Activated T-helper 17 cell treated with anti-CD3 and anti-CD28 coated beads, Interleukin-2, amount 50 U/mL, for 72 hours (primary cell): ENCODE measurements at regions not wholly inside any gene's neighbourhood (a gene's known extent, or its start where the extent isn't known, plus 50 kb on each side); places are given as distances from the start of the nearest gene placed in this dataset.

ENCODE experiments used
- ATAC-seq: fragments of 150-1000 bp; cut with Tn5 transposase; replicated peaks from 2 replicates; pipeline ENCODE4 v1.10.0; 2021; ENCODE audit warnings: mild to moderate bottlenecking, moderate library complexity
- H3K27ac Mint-ChIP-seq: one replicate; pipeline ENCODE4 v1.8.0; 2022; ENCODE audit warnings: mixed read lengths
- H3K27me3 Mint-ChIP-seq: one replicate; pipeline ENCODE4 v1.8.0; 2022; ENCODE audit warnings: mixed read lengths
- H3K36me3 Mint-ChIP-seq: one replicate; pipeline ENCODE4 v1.8.0; 2022; ENCODE audit warnings: low read depth, mild to moderate bottlenecking, mixed read lengths
- H3K4me1 Mint-ChIP-seq: one replicate; pipeline ENCODE4 v1.8.0; 2022; ENCODE audit warnings: mixed read lengths
- H3K4me3 Mint-ChIP-seq: one replicate; pipeline ENCODE4 v1.8.0; 2022; ENCODE audit warnings: mild to moderate bottlenecking, mixed read lengths
- H3K9me3 Mint-ChIP-seq: one replicate; pipeline ENCODE4 v1.8.0; 2022; ENCODE audit warnings: mixed read lengths

DNA sequence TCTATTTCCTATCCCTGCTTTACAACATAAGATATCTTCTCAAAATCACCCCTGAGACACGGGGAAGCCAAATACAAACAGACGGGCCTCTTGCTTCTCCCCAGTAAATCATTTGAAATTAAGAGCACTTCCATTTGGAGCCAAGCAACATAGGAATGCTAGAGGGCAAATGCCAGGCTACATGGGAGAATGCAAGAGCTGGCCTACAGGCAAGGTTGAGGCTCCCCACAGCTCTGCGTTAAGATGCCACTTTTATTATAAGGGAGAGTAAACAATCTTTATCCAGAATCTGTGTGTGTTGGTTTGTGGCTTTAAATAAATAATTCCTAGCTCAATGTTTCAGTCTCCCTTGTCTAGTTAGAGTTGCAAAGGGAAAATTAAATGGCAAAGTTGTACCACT, 305.1 kb upstream of the KCNH8 start:
- Mint-ChIP-seq H3K36me3 (no peaks in the 10 kb centered on the region), H3K4me1 (peaks cover 4% of the 10 kb centered on the region), H3K9me3 (no peaks in the 10 kb centered on the region), H3K27me3 (no peaks in the 10 kb centered on the region), H3K4me3 (no peak overlapping the region), H3K27ac (no peak overlapping the region)
- no peak for ATAC-seq

- no peak for ATAC-seq
- Mint-ChIP-seq H3K9me3 (no peaks in the 10 kb centered on the region), H3K4me1 (peaks cover 4% of the 10 kb centered on the region), H3K36me3 (no peaks in the 10 kb centered on the region), H3K27ac (no peak overlapping the region), H3K27me3 (no peaks in the 10 kb centered on the region), H3K4me3 (no peak overlapping the region)
Measured at GRCh38 chr3:18841422-18842343, 306.6 kb upstream of the KCNH8 start.

DNA sequence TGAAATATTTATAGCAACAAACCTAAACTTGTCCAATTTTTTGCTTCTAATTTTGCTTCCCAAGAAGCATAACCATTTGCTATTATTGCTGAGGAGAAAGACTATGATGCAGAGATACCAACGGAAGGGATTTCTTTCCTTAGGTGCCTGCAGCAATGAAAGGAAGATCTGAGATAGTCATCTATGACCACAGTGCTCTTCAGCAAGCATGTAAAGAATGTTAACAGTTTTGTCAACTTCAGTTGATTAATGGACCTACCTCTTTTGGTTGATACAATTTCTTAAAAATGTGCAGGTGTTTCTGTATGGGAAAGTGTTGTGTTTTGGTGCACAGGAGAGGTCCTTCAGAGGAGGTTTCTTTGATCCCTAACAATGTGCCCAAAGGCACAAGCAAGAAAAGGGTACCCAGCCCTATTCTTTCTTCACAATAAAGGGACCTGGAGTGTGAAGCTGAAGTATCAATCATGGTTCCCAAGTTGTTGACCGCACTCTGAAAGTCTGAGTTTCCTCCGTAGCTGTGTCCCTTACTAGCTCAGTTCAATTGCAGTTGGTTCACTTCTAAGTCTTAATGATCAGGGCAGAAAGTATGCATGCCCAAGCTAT, 307.7 kb upstream of the KCNH8 start:
- Mint-ChIP-seq H3K27ac (no peak overlapping the region), H3K36me3 (no peaks in the 10 kb centered on the region), H3K4me1 (peaks cover 9% of the 10 kb centered on the region), H3K9me3 (no peaks in the 10 kb centered on the region), H3K27me3 (no peaks in the 10 kb centered on the region), H3K4me3 (no peak overlapping the region)
- no peak for ATAC-seq

DNA sequence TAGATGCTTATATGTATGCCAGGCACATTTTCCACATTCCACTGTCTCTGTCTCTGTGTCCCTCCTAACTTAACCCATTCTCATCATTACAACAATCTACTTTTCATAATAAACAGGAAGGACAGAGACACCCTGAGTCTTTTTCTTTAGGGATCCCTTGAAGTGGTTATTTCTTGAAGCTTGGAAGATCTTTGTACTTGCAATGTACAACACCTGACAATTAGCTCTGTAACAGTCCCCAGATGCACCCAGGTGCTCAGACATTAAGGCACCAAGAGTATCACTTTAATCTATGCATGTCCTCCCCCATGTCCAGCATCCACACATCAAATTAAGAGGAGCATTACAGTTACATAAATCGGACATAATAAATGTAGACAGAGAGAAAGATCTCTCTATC, 309.6 kb upstream of the KCNH8 start:
- Mint-ChIP-seq H3K9me3 (no peaks in the 10 kb centered on the region), H3K4me1 (peaks cover 8% of the 10 kb centered on the region), H3K4me3 (no peak overlapping the region), H3K27me3 (no peaks in the 10 kb centered on the region), H3K27ac (no peak overlapping the region), H3K36me3 (no peaks in the 10 kb centered on the region)
- ATAC-seq: no peak

- Mint-ChIP-seq H3K4me3 (no peak overlapping the region), H3K27me3 (no peaks in the 10 kb centered on the region), H3K4me1 (peaks cover 8% of the 10 kb centered on the region), H3K9me3 (no peaks in the 10 kb centered on the region), H3K36me3 (no peaks in the 10 kb centered on the region), H3K27ac (no peak overlapping the region)
- no peak for ATAC-seq
Measured at GRCh38 chr3:18837137-18837755, 311.1 kb upstream of the KCNH8 start.

DNA sequence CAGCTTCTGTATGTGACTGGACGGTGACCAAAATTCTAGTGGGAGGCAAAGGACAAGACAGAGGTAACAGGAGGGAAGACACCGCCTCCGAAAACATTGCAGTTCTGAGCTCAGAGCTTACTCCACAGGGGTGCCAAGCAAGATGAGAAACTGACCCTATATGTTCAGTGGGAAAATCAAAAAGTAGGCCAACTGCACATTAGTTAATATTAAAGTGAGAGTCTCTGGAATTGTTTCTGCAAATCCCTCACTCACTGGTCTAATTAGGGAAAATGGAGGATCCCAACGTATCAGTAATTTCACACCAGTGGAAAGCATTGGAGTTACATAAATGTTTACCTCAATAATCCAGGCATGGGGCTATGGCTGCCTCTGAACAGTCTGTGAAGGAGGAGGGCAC, 313.3 kb upstream of the KCNH8 start:
- H3K4me3 Mint-ChIP-seq: no peak overlapping the region
- H3K36me3 Mint-ChIP-seq: no peaks in the 10 kb centered on the region
- H3K9me3 Mint-ChIP-seq: no peaks in the 10 kb centered on the region
- H3K27me3 Mint-ChIP-seq: no peaks in the 10 kb centered on the region
- no peak overlapping the region for H3K27ac Mint-ChIP-seq
- H3K4me1 Mint-ChIP-seq: peaks cover 8% of the 10 kb centered on the region
- ATAC-seq: no peak

- Mint-ChIP-seq H3K36me3 (no peaks in the 10 kb centered on the region), H3K9me3 (no peaks in the 10 kb centered on the region), H3K4me1 (no peaks in the 10 kb centered on the region), H3K27me3 (no peaks in the 10 kb centered on the region), H3K4me3 (no peak overlapping the region), H3K27ac (no peak overlapping the region)
- peak; percentile 69 for ATAC-seq
Measured at GRCh38 chr3:18830087-18830486, 318.2 kb upstream of the KCNH8 start.

- no peaks in the 10 kb centered on the region for H3K27me3 Mint-ChIP-seq
- no peaks in the 10 kb centered on the region for H3K9me3 Mint-ChIP-seq
- ATAC-seq: no peak
- no peaks in the 10 kb centered on the region for H3K36me3 Mint-ChIP-seq
- no peak overlapping the region for H3K27ac Mint-ChIP-seq
- H3K4me3 Mint-ChIP-seq: no peak overlapping the region
- no peaks in the 10 kb centered on the region for H3K4me1 Mint-ChIP-seq
Measured at GRCh38 chr3:18828637-18829036, 319.7 kb upstream of the KCNH8 start.

GRCh38 chr3:18827664-18828063, 320.6 kb upstream of the KCNH8 start:
- Mint-ChIP-seq H3K36me3 (no peaks in the 10 kb centered on the region), H3K27me3 (no peaks in the 10 kb centered on the region), H3K4me3 (no peak overlapping the region), H3K27ac (no peak overlapping the region), H3K4me1 (no peaks in the 10 kb centered on the region), H3K9me3 (no peaks in the 10 kb centered on the region)
- ATAC-seq: no peak

GRCh38 chr3:18825665-18826064, 322.6 kb upstream of the KCNH8 start:
- ATAC-seq: peak; percentile 77
- H3K4me3 Mint-ChIP-seq: no peak overlapping the region
- no peak overlapping the region for H3K27ac Mint-ChIP-seq

GRCh38 chr3:18813300-18813699, 335.0 kb upstream of the KCNH8 start:
- H3K4me3 Mint-ChIP-seq: no peak overlapping the region
- no peak overlapping the region for H3K27ac Mint-ChIP-seq
- peaks cover 2% of the 10 kb centered on the region for H3K27me3 Mint-ChIP-seq
- peaks cover 2% of the 10 kb centered on the region for H3K9me3 Mint-ChIP-seq
- no peak for ATAC-seq
- H3K4me1 Mint-ChIP-seq: peaks cover 5% of the 10 kb centered on the region
- no peaks in the 10 kb centered on the region for H3K36me3 Mint-ChIP-seq

More at GRCh38 chr3:18825665-18826064, 322.6 kb upstream of the KCNH8 start:
- H3K27me3 Mint-ChIP-seq: peaks cover 8% of the 10 kb centered on the region
- H3K9me3 Mint-ChIP-seq: no peaks in the 10 kb centered on the region
- H3K36me3 Mint-ChIP-seq: no peaks in the 10 kb centered on the region
- no peaks in the 10 kb centered on the region for H3K4me1 Mint-ChIP-seq

GRCh38 chr3:18812316-18812715, 336.0 kb upstream of the KCNH8 start:
- ATAC-seq: no peak
- H3K27me3 Mint-ChIP-seq: no peaks in the 10 kb centered on the region
- H3K4me1 Mint-ChIP-seq: peaks cover 5% of the 10 kb centered on the region
- no peaks in the 10 kb centered on the region for H3K36me3 Mint-ChIP-seq
- no peaks in the 10 kb centered on the region for H3K9me3 Mint-ChIP-seq
- H3K27ac Mint-ChIP-seq: no peak overlapping the region
- no peak overlapping the region for H3K4me3 Mint-ChIP-seq

DNA sequence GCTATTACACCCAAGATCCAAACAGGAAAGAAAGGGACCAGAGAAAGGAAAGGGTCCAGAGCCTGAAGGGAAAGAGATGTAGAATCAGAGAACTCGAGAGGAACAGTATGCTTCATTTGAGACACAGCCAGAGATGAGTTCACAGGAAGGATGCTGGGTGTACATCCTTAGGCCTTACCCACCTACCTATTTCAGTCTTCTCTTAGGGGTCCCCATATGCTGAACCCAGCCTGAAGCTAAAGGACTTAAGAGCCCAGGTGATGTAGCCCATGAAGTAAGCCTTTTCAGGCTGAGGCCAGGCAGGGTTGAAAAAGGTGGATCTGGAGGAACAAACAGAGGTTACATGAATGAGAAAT, 338.0 kb upstream of the KCNH8 start:
- peaks cover 5% of the 10 kb centered on the region for H3K4me1 Mint-ChIP-seq
- peak overlapping the region; percentile 46 for H3K27ac Mint-ChIP-seq
- no peaks in the 10 kb centered on the region for H3K27me3 Mint-ChIP-seq
- no peak overlapping the region for H3K4me3 Mint-ChIP-seq
- H3K9me3 Mint-ChIP-seq: no peaks in the 10 kb centered on the region
- ATAC-seq: peak; percentile 59
- H3K36me3 Mint-ChIP-seq: no peaks in the 10 kb centered on the region

DNA sequence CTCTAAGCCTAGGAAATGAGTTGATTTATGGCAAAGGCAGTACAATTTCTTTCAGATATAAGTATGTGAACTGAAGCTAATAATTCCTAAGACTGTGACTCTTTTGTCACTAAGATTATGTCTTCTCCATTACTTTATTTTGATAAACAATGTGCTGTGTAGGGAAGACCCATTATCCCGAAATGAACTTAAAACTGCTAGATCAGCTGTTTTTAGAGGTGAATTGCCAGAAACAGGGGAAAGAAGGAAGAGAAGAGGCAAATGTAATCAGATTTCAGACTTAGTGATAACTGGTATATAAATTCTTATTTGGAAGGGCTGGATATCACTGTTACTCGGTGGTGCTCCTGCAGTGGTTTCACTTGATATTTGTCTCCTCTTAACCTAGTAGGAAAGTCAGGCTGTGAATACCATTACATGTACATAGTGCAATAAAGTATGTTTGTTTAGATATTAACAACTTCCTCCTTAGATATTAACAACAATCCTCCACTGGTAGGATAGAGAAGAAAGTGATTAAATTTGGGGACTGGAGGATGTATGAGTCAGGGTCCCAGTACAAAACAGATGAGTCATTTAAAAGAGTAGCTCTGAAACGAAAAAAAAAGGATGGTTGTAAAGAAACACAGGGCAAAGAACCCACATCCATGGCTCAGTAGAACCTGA, 338.5 kb upstream of the KCNH8 start:
- no peaks in the 10 kb centered on the region for H3K9me3 Mint-ChIP-seq
- H3K27ac Mint-ChIP-seq: peak overlapping the region; percentile 46
- H3K36me3 Mint-ChIP-seq: no peaks in the 10 kb centered on the region
- peaks cover 3% of the 10 kb centered on the region for H3K27me3 Mint-ChIP-seq
- H3K4me3 Mint-ChIP-seq: no peak overlapping the region
- peaks cover 5% of the 10 kb centered on the region for H3K4me1 Mint-ChIP-seq
- ATAC-seq: peak; percentile 91
